Stimulated activated CD8-positive, alpha-beta memory T cell treated with anti-CD3 and anti-CD28 coated beads, Interleukin-4, amount 100 ng/mL, for 48 hours (primary cell): ENCODE measurements at regions not wholly inside any gene's neighbourhood (a gene's known extent, or its start where the extent isn't known, plus 50 kb on each side); places are given as distances from the start of the nearest gene placed in this dataset.
"Not testable (repeated sequence)": the region's sequence is repeated elsewhere in the genome, so short reads cannot be mapped to it uniquely, and the experiment has no call there.

ENCODE experiments used
- DNase-seq: peaks from one replicate; pipeline ENCODE4 v3.0.0-alpha.2; 2020

DNA sequence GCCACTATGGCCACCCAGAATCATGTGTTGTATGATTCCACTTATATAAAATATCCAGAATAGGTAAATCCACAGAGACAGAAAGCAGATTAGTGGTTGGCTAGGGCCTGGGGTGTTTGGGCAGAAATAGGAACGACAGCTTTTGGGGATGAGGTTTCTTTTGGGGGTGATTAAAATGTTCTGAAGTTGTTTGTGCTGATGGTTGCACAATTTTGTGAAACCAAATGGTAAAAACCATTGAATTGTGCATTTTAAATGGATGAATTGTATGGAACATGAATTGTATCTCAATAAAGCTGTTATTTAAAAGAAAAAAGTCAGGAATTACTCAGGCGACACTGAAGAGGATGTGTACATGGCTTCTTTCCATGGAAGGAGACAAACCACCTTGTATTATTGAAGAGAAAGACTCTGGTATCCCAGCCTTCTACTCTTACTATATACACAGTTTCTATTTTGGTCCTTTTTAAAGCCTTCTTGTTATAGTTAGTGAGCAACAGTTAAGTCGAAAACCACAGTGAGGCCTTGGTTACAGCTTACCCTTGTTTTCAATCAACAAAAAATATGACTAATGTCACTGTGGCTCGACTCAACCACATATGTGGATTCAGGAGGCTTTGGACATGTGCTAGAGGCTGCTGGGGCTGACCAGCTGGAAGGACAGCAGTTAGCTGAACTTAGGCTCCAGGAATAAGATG is 57.1 kb upstream of the KMT2E start:
- DNase-seq = peak; percentile 59

DNA sequence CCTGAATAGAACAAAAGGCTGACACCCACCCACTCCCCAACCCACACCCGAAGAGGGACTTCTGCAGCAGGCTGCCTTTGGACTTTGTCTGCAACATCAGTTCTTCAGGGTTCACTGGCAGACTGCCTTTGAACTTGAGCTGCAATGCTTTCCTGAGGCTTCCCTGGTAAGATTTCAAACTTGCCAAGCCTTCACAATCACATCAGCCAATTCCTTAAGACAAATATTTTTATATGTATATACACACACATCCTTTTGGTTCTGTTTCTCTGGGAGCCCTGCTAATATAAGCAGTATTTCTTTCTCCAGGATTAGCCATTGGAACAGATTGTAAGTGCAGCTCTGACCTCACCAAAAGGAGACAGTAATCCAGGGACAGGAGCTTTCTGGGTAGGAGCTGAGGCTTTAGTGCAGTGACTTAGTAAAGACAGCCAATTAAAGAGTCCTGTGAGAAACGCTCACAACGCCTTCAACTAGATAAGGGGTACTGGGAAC is 55.6 kb upstream of the KMT2E start:
- DNase-seq = no peak

DNA sequence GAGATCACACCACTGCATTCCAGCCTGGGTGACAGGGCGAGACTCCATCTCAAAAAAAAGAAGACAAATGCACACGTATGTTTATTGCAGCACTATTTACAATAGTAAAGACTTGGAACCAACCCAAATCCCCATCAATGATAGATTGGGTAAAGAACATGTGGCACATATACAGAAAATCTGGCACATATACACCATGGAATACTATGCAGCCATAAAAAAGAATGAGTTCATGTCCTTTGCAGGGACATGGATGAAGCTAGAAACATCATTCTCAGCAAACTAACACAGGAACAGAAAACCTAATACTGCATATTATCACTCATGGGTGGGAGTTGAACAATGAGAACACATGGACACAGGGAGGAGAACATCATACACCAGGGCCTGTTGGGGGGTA is 54.5 kb upstream of the KMT2E start:
- DNase-seq = not testable (repeated sequence)

DNA sequence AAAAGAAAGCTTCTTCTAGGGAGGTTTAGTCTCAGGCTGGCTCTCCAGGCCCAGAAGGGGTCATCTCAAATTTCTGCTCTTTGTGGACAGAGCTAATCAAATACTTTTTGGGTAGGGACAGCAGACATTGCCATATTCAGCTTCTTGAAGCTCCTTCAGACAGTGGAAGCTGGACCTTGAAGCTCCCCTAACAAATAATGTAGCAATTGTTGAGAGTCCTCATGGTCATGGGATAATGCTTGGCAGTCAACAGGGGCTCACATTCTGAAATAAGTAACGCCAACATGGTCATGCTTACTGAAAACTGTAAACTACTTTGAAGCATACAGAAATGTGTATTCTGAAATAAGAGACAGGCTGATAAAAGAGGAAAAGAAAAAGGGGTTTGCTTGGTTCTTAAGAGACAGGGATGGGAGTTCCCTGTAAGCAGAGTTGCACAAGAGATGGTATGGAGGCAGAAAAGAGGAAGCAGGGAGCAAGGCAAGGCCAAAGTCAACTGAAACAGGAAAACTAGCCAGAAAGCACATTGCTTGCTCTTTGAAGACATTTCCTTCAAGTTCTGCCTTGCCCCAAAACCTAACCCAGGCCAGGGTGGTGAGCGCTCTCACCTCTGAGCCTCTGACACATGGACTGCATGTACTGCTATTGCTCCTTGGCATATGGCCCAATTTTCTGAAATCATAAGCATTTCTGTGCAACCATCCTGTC is 53.1 kb upstream of the KMT2E start:
- DNase-seq = no peak

DNA sequence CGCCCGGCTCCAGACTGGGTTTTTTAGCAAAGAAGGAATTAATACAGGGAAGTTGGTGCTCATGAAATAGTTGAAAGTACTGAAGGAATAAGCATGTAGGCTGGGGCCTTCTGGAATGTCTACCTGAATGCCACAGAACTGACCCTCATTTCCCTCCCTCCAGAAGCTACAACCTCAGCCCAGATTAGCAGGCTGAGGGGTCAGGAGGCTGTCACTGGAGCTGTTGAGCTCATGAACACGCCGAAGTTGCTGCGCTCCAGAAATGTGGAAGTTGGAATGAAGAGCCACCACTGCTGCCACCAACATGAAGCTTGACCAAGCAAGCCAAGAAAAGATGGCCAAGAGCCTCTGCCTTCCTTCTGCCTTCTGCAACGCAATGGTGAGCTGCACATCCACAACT is 52.2 kb upstream of the KMT2E start:
- no peak for DNase-seq

DNA sequence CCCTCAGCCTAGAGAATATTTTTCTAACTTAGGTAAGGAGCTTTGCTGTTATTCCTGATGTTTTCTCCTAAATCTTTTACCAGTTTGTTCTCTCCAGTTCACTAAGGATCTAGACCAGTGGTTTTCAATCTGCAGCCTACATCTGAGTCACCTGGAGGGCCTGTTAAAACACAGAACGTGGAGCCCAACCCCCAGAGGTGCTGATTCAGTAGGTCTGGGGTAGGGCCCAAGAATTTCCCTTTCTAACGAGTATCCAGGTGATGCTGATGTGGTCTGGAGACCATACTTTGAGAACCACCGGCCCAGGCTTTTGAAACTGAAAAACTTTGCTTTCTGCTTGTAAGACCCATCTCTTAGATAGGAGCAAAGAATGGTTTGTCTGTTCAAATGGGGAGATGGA is 51.2 kb upstream of the KMT2E start:
- peak; percentile 52 for DNase-seq

DNA sequence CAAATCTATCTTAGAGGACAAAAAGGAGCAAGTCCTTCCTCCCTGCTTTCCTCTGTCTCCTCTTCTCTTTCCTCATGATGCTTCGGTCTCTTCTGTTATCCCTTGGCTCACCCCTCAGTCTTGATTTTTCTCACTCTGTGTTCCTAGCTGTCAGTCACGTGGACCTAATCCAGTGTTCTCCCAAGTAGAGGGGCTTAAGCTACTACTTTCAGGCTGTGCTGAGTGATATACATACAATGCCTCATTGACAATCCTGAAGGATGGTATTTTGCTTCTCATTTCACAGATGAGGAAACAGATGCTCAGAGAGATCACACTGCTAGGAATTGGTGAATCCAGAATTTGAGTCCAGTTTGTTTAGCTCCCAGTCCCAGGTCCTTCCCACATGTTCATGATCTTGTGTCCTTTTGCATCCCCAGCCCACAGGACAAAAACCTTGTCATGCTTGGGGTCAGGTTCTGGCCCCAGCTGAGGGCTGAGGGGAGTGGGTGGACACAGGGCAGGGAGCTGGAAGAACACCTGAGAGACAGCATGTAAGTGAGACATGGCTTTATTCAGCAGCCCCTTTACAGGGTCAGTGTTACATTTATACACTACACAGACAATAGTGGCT is 50.5 kb upstream of the KMT2E start:
- DNase-seq = no peak

DNA sequence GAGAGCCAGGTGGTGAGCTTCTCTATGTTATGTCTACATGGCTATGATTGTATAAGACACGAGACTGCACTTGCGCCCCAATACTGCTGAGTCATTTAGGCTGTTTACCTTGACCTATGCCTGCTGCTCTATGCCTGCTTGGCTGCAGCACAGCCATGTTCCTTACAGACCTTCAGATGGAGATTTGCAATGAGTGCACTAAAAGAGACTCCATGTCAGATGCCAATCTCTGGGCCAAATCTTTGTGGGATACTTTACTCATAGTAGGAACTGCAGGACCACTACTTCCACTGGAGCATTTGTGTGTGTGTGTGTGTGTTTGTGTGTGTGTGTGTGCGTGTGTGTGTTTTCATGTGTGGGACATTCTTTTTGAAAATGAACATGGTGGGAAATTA is 50.0 kb upstream of the KMT2E start:
- no peak for DNase-seq
